ENCODE measurements at regions not wholly inside any gene's neighbourhood (a gene's known extent, or its start where the extent isn't known, plus 50 kb on each side); places are given as distances from the start of the nearest gene placed in this dataset.
"Not testable (repeated sequence)": the region's sequence is repeated elsewhere in the genome, so short reads cannot be mapped to it uniquely, and the experiment has no call there.

- DNase-seq, result no peak
Measured at GRCh38 chr13:103515410-103515809, 449.2 kb upstream of the SLC10A2 start.

- DNase-seq, result no peak
Measured at GRCh38 chr13:103514619-103515018, 448.4 kb upstream of the SLC10A2 start.

DNA sequence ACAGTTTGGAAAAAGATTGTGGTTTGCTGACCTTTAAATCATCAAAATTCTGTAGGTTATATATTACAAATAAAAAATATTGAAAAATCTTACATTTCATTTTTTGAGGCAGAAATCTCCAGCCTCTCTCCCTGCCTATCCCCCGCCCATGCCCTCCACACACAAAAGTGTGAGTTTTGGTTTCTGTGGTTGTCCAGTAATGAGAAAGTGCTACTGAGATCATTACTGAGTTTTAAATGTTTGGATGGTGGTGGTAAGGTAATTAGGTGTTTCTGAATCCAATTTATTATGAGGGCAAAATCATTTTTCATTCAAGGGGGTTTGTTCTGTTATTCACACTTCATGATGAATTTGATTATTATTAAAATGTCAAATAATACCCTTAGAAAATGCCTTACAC, 448.0 kb upstream of the SLC10A2 start:
- no peak for DNase-seq

DNA sequence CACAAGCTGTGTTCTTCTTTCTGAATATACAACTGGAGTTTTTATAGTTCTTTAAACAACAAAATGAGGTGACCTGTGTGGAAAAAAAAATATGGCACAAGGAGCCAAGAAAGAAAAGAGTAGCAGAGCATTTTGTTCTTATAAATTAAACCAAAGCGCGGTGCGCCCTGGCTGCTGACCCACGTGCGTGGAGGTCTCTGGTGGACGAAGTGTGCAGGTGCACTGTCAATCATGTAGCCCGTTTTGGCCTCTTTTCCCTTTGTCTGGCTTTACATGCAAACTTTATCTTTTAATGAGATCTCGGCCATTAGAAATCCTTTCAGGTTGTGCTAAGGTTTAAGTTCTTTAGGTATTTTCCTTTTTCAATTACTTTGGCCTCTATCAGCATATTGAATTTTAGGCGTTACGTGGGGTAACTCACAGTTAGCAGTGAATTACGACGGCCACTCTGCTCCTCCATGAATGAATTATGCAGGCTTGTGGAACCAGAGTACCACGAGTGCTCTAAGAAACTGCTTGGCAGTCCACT, 443.9 kb upstream of the SLC10A2 start:
- no peak for DNase-seq

DNA sequence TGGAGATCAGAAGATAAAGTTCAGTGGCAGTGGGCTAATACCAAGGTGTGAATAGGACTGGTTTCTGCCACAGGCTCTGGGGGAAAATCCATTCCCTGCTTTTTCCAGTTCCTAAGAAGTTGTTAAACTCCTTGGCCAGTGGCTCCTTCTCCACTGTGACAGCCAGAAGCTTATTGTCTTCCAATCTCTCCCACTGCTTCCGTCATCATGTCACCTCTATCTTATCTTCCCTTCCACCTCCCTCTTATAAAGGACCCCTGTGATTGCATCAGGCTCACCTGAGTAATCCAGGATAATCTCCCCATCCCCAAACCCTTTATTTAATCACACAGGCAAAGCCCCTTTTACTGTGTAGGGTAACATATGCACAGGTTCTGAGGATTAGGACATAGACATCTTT, 431.2 kb upstream of the SLC10A2 start:
- DNase-seq, result no peak

- DNase-seq, result no peak
Measured at GRCh38 chr13:103487841-103488240, 421.6 kb upstream of the SLC10A2 start.

- DNase-seq, result no peak
Measured at GRCh38 chr13:103473081-103473480, 406.9 kb upstream of the SLC10A2 start.

GRCh38 chr13:103471896-103472295, 405.7 kb upstream of the SLC10A2 start:
- DNase-seq, result no peak

- no peak for DNase-seq
Measured at GRCh38 chr13:103469771-103470170, 403.6 kb upstream of the SLC10A2 start.

- no peak for DNase-seq
Measured at GRCh38 chr13:103466761-103467160, 400.5 kb upstream of the SLC10A2 start.

DNA sequence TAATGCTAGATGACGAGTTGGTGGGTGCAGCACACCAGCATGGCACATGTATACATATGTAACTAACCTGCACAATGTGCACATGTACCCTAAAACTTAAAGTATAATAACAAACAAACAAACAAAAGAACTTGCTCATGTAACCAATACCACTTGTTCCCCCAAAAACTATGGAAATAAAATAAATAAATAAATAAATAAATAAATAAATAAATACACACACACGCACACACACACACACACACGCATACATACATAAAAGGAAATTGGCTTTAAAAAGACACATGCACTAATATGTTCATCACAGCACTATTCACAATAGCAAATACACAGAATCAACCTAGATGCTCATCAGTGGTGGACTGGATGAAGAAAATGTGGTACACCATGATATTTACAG, 394.0 kb upstream of the SLC10A2 start:
- DNase-seq, result not testable (repeated sequence)

DNA sequence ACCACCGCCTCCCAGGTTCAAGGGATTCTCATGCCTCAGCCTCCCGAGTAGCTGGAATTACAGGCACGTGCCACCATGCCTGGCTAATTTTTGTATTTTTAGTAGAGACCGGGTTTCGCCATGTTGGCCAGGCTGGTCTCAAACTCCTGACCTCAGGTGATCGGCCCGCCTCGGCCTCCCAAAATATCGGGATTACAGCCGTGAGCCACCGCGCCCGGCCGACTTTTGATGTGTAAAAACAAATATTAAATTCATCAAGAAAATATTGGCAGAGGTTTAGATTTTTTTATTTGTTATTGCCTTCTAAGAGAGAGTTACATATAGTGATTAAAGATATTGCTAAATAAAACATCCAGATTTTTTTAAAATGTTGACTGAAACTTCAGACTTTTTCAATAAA, 390.8 kb upstream of the SLC10A2 start:
- not testable (repeated sequence) for DNase-seq

- no peak for DNase-seq
Measured at GRCh38 chr13:103451656-103452055, 385.4 kb upstream of the SLC10A2 start.

GRCh38 chr13:103443604-103444003, 377.4 kb upstream of the SLC10A2 start:
- no peak for DNase-seq

- no peak for DNase-seq
Measured at GRCh38 chr13:103437651-103438050, 371.4 kb upstream of the SLC10A2 start.

GRCh38 chr13:103436057-103436654, 369.9 kb upstream of the SLC10A2 start:
- no peak for DNase-seq

DNA sequence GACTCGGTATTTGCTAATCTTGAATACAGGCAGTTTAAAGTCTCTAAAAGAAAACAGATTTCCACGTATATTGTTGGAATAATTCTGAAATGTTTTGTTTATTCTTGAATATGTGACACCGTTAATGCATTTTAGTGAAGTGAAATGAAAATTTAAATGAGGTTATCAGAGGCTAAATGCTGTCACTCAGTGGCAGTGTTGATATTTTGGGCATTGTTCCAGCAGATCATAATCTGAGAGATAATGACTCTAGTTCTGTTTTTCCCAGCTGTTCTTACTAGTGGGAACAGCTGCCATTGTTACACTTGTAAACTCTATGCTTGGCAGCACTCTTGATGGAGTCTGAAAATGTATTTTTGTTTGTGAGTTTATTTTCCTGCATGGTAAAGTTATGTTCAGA, 365.6 kb upstream of the SLC10A2 start:
- no peak for DNase-seq

GRCh38 chr13:103430368-103430767, 364.2 kb upstream of the SLC10A2 start:
- no peak for DNase-seq

GRCh38 chr13:103410002-103410401, 343.8 kb upstream of the SLC10A2 start:
- DNase-seq, result no peak

DNA sequence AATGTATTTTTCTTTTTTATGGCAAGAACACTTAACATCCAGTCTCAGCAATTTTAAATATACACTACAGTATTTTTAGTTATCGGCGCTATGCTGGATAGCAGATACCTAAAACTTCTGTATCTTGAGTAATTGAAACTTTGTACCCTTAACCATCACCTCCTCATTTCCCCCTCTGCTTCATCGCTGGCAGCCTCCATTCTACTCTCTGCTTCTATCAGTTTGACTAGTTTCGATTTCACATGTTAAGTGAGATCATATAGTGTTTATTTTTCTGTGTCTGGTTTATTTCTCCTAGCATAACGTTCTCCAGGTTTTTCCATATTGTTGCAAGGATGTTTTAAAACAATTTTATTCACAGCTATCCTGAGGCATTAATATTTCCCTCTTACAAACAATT, 340.8 kb upstream of the SLC10A2 start:
- no peak for DNase-seq

DNA sequence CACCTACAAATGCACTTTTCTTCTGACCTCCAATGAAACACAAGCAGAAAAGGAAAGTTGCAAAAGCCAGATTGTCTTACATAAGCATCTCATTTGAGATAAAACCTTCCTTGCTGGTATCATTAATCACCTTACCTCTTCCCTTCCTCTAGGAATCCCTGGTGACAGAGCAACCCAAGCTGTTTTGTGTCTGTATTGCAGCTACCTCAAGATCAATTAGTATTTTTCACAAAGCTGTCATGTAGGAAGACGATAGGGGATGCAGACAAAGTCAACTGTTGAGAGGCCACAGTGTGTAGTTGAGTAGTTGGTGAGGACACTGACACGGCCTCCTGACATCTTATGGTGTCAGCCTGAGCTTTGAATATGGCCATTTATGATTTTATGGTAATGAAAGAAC, 339.1 kb upstream of the SLC10A2 start:
- no peak for DNase-seq

DNA sequence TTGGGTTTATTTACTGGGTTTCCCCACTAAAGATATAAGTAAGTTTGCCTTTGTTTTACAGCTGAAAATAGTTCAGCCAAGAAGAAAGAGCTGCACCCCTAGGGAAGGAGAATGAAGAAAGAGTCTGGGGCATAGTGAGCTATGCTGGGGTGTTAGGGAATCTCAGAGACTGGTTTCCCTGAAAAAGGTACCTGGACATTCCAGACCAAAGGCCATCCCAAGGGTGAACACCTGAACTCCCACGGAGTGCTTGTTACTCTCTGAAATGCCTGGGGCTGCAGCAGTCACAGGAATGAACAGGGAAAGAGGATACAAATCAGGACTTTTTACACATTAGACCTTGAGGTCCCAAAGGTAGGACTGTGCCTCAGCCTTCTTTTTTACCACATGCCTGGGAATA, 337.6 kb upstream of the SLC10A2 start:
- DNase-seq, result no peak

DNA sequence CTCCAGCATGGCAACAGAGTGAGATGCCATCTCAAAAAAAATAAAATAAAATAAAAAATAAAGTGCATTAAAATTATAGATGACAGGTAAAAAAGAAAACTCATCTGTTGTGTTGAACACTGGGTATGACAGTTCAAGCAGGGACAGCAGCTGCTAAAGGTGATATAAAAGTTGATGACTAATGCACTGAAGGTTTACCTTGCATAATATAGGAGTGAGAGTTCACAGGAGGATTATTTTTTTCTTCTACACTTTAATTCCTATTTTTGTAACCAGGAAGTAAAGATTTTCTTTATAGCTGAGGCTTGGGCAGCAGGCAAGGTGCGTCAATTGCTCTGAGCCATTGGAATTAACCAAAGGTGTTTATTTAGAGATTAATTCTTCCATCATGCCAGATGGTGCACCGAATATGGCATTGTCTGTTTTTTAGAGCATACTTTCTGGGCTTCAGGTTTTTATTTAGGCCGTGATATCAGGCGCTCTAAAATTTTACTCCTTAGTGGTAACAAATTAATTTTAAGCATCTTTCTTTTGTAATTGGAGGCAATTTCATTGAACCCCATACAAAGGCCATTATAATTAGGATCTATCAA, 337.0 kb upstream of the SLC10A2 start:
- no peak for DNase-seq

- DNase-seq, result no peak
Measured at GRCh38 chr13:103395139-103395538, 328.9 kb upstream of the SLC10A2 start.

Data from hypothalamus (tissue), 51 donors.